ENCODE measurements at regions not wholly inside any gene's neighbourhood (a gene's known extent, or its start where the extent isn't known, plus 50 kb on each side); places are given as distances from the start of the nearest gene placed in this dataset.

DNA sequence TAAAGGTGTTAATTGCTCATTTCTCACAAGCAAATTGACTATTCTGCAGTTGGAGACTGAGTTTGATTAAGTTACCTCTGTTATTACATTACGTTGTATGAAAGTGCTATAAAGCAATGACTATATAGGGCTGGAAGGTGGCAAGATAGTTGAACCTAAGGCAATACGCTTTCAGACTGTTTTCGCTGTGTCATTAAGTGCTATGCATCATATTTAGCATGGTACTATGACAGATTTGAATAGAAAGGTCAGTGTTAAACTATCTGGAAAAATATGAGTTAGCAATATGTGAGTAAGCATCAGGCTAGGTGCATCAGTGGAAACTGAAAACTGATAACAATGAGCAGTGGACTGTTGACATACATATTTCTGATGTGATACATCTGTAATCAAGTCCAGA lies 206.0 kb upstream of the ARHGAP24 start:
- DNase-seq, result no peak

DNA sequence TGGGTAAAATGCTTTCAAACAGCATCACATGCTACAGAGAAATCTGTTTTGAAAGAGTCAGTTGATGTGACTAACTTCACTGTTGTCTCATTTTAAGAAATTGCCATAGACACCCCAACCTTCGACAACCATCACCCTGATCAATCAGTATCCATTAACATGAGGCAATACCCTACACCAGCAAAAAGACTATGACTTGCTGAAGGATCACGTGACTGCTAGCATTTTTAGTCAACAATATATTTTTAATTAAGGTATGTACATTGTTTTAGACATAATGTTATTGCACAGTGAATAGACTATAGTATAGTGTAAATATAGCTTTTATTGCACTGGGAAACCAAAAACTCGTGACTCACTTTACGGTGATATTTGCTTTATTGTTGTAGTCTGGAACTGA lies 200.0 kb upstream of the ARHGAP24 start:
- no peak for DNase-seq

DNA sequence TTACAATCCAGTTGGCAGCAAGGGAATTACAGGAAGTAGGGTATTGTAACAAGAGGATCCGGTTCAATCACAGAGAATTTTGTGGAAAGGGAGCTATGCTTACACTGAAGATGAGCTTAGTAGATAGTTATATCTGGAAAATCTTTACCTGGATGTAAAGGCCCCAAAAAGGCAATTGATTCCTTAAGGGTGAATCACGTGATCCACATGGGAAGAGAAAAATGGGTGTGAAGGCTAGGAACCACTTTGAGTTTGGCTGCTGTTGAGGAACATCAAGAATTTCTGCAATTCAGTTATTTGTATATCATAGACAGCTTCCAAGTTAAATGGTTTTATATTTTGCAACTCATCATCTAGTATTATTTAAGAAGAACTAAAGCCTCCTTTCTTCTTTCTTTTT lies 194.0 kb upstream of the ARHGAP24 start:
- no peak for DNase-seq

DNA sequence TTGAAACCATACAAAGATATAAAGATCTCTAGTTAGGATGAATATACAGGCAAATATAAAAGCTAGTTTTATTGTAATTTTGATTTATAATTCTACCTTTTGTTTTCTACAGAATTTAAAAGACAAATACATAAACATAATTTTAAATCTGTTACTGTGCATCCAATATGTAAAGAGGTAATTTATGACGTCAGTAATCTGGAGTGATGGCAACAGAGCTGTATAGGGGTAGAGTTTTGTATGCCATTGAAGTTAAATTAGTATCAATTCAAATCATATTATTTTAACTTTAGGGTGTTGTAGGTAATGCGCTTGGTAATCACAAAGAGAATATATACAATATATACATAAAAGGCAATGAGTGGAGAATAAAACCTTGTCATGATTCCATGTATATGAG lies 183.7 kb upstream of the ARHGAP24 start:
- no peak for DNase-seq

DNA sequence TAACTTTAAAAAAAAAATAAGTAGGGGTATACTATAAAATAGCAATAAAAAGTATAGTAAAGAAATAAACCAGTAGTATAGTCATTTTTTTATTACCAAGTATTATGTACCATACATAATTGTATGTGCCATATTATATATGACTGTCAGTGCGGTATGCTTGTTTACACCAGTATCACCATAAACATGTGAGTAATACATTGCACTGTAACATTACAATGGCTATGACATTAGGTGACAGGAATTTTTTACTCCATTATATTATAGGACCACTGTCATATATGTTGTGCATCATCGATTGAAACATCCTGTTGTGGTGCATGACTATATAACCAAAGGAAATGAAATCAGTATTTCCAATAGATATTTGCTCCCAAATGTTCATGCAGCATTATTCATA lies 176.9 kb upstream of the ARHGAP24 start:
- no peak for DNase-seq

DNA sequence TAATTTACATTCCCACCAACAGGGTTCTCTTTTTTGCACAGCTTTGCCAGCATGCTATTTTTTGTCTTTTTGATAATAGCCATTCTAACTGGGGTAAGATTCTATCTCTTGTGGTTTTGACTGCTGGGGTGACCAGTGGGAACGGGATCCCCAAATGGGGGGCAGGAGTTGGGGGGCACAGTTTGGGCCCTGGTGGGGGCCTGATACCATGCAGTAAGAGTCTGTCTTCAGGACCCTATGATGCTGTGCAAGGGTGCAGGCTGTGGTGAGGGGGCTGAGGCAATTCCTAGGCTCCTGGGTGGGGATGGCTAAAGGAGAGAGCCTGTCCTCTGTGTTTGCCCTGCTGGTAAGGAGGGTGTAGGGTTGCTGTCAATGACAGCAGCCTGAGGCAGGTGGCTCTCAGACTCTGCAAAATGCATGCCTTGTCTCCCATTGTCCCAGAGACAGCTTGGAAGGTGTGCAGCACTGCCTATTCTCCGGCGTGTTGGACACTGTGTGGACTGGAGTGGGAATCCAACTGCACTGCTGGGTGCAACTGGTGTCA lies 172.7 kb upstream of the ARHGAP24 start:
- no peak for DNase-seq

DNA sequence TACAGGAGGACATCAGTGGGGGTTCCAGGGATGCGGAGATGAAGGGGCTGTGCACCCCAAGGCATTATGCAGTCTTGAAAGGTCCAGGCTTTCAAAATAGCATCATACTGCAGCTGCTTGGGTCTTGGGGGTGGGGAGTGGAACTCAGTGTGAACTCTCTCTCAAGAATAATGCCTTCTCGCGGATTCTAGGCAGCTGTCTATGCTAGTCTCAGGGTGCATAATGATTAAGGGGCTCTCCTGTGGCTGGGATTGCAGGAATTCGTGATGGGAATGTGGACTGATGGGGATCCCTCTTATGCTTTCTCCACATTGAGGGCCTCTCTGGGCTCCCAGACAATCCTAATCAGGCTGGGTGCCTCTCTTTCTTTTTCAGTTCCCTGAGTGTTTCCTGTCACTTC lies 172.2 kb upstream of the ARHGAP24 start:
- DNase-seq, result no peak

DNA sequence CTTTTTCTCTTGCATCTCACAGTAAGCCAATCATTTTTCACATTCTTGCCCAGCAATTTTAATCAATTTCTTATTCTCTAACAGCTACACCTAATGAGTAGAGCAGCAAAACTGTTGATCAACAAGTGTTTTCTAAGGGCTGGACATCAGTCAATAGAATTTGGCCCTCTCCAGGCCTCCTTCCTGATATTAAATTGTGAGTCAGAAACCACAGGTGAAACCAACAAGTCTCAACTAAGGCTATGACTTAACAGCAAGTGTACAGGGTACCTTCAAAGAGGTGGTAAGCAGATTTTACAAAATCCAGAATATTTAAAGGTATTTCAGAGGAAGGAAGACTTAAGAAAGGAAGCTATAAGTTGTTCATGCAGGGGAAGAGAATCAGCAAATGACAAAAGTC lies 156.5 kb upstream of the ARHGAP24 start:
- DNase-seq, result no peak

DNA sequence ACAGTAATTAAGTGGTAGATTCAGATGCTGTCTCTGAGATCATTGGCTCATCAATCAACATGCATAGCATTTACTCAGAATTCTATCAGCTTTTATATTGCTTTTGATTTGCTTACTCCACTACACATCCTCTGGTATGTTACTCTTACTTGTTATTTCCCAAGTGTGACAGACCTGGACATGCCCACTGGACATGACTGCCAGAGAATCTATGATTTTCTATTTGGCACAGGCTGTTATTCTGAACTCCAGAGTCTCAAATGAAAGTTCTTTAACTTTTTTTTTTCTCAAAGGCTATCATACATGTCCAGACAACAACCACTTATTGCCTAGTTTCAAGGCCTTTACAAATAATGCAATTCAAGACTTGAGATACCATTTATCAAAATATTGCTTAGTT lies 116.1 kb upstream of the ARHGAP24 start:
- no peak for DNase-seq

DNA sequence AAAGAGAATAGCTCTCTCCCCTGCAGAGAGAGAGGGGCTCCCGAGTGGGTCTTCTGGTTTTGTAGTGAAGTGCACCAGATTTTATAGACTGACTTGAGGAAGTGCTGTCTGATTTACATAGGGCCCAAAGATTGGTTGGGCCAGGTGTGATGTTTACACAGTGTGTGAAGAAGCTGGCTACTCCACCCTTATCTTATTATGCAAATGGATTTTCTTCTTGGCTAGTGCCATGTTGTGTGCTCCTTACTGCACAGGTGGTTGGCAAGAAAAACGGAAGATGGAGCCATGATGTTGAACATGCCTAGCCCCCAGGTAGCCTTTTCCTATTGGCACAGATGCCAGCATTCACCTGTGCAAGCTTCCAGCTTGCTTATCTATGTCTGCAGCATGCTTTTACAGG lies 112.4 kb upstream of the ARHGAP24 start:
- no peak for DNase-seq

DNA sequence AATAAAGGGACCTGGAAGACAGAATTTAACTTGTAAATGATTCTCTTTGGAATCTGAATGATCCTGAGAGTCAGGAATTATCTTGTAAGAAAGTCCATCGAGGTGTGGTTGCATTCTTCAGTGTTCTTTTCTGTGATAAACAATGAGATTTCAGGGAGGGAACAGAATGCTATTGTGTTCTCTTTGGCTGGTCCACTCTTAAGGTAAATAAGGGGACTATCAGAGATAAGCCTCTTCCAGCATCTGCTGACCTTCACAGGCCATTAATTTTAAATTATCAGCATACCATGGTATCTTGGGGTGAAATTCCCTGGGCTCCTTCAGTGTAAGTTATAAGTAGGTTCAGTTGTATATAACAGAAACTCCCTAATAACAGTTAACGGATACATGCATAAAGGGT lies 107.1 kb upstream of the ARHGAP24 start:
- no peak for DNase-seq

DNA sequence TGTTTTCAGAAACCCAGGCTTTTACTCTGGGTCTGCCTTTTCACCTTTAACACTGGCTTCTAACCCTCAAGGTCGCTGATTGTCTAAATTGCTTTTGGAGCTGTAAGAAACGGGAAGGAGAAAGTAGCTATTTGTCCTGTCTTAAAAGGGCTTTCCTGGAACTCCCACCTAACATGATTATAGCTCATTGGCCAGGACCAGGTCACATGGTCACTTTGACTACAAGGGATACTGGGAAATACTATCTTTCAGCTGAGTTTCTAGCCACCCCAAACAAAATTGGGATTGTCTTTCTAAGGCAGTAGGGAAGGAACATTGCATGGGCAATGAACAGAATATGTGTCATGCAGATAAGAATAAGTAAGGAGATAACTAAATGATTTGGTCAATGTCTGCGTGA lies 106.7 kb upstream of the ARHGAP24 start:
- no peak for DNase-seq

DNA sequence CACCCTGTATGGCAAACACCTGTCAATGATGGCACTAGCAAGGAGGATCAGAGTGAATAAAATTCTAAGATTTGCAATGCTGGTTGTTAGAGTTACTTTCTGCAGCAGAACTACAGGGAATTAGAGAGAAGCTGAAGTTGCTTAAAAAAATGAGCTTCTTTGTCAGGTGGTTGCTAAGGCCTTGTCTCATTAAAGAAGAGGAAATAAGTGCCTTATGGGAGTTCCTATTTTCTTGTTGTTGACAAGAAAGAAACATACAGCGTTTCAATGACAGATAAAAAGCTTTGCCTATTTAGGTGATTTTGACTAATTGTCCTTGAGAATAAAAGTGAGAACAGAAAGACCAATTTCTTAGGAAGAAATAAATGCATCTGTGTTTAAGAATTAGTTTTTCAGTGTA lies 106.0 kb upstream of the ARHGAP24 start:
- no peak for DNase-seq

DNA sequence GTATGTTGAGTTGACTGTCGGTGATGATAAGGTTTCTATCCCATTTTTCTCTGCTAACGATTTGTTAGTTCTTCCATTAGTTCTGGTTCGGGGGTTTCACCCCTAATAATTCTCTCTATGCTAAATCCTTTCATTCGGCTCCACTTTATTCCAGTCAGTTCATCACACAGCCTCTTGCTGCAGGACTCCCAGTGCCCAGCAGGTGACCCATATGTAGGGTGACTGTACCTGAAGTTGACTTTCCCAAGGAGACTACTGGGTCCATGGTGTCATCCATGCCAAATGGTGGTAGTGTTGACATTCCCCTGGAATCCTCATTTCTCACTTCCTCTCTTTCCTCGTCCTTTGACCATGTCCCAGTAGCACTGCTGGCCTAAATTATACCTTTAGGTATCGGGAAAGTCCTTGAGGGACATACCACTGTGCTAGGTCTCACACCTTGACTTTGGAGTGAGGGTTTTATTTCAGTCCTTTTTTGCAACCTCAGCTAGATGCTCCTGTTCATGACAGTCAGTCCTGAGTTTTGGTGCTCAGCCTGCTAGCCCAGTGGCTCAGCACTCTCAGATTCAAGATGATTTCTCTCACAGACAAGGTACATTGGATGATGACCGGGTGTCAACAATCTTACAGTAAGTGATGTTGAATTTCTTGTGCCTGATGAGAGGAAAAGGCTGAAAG lies 105.1 kb upstream of the ARHGAP24 start:
- DNase-seq, result no peak

DNA sequence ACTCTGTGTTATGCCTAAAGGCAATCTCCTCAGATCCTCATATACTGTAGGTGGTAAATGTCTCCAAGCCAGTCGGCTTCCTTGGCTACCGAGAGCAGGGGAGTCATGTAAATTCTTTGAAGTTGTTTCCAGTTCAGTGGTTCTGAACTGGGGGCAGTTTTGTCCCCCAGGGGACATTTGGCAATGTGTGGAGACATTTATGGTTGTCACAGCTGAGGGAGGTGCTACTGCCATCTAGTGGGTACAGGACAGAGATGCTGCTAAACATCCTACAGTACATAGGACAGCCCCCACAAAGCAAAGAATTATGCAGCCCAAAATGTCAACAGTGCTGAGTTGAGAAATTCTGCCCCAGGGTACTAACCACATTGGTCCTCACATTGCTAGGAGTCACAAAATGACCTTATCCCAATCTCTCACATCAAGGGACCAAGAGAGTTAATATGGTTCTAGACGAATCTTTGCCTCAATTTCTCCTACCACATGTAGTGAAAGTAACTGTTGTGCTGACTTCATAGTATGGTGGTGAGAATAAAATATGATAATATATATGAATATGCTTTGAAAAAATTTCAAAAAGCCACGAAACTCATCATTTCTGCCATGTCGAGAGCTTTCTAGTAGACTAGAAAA lies 104.4 kb upstream of the ARHGAP24 start:
- DNase-seq, result no peak

DNA sequence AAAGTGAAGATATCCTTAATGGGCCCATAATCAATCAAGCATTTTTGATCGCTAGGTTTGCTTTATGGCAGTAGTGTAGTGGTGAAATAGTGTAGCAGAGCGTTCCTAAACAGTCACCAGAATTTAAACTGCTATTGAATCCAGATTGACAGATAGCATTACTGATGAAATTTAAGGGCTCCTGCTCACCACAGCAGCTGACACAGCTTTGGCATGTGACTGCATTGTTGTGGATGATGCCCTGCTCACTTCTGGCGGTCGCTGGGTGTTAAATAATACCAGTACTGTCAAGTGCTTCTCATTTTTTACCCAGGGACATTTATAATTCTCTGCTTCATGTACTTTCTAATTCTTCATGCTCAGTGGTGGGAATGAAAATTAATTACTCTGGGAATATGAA lies 102.0 kb upstream of the ARHGAP24 start:
- no peak for DNase-seq

DNA sequence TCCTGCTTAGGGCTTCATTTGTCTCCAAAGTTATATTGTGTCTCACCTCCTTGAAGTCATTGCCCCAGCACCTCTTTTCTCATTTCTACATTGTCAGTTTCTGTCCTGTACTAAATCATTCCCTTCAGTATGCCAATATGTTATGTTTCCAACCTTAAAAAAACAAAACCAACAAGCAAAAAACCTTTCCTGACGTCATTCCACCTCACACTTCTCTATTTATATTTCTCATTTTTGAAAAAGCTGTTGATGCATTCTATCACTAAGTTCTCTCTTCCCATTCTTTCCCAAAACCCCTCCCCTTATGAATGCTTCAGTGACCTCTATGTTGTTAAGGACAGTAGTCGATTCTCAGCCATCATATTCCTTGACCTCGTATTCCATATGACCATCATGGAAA lies 98.7 kb upstream of the ARHGAP24 start:
- DNase-seq, result no peak

DNA sequence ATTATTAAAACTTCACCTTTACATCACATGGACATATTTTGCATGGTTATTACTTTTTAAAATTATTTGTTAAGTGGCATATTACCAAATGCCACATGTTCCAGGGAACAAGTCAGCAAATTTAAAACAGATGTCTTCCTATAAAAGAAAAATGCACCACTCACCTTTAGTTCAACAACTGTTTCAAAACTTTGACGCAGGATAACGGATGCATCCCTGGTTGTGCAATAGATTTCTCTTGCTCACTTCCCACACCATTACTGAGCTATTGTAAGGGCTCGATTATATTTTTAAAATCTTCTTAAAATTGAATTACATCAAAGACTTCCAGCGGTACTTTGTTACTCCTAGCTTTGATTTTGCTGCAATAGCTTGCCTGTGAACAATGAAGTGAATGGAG lies 93.0 kb upstream of the ARHGAP24 start:
- no peak for DNase-seq

DNA sequence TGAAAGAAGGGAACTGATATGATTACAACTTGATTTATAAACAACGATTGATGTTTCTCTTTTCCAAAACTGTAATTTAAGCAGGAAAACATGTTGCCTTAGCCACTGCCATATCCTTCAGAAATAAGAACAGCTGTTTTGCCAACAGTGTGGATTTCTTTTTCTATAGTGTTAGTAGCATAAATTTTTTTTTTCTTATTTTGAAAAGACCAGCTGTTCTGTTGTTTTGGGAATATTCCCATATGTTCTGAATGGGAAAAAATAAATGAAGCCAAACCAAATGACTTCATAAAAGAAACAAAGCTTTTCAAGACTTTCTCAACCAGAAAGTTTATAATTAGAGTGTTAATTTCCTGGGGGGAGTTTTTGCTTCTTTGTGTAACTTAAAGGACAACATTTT lies 83.9 kb upstream of the ARHGAP24 start:
- DNase-seq, result no peak

DNA sequence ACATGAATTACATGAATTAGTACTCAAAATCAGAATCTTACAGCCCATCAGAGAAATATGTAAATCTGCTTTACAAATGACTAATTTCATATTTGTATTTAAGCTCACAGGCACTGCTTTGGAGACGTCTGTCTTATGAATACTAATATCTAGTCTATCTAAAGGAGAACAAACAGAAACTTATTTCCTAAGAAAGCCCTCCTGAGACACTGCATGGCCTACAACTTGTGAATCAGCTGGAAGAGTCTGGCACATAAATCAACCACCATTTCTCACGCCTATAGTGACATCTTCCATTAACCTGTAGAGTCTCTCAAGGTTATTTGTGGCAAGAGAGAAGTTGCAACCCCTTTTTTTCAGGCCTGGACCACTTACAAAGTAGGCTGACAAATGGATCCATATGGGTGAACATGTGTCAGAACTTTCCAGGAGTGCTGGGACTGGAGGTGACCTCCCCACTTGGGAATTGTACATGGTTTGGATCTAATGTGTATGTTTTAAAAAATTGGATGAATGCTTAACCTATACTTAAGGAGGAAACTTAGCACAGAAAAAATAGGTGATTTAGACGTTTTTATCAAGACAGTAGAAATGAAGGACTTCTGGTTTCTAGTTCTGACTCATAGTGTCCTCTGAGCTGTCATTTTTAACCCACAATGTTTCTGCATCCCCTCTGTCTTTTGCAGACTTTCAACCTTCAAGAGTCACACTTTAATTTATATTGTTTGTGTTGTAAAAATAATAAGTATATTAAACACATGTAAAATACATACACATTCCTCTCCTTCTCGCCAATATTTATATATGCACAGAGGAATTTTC lies 83.2 kb upstream of the ARHGAP24 start:
- no peak for DNase-seq

DNA sequence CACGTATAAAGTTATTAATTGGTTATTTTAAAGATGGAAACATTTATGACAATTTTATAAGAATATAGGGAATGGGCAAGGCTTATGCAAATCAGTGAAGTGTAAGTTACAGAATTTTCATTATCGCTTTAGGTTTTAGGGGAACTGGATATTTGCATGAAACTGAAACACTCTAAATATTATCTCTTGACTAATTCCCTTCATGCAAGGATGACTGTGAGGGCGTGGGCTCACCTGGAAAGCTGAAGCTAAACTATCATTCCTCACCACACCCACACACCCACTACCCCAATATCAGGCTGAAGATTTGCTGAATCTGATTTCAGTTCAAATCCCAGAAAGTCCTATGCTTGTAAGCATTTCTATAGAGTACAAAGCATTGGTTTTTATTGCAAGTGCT lies 81.7 kb upstream of the ARHGAP24 start:
- DNase-seq, result no peak

DNA sequence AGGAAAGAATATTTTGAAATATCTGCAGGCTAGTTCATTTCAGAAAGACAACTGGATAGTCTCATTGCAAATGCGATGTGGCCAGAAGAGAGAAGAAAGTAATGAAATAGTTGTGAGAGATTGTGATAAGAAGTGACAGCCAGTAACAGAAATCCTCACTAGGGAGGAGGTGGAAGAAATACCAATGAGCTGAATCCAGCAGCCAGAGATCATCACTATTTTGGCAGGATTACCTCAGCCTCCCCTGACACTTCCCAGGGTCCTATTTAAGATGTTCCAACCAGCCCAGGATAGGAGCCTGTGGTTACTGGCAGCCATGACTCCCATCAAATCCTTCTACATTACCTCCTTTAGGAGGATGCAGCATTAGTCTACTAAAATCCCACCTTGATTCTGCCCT lies 76.7 kb upstream of the ARHGAP24 start:
- DNase-seq, result no peak

DNA sequence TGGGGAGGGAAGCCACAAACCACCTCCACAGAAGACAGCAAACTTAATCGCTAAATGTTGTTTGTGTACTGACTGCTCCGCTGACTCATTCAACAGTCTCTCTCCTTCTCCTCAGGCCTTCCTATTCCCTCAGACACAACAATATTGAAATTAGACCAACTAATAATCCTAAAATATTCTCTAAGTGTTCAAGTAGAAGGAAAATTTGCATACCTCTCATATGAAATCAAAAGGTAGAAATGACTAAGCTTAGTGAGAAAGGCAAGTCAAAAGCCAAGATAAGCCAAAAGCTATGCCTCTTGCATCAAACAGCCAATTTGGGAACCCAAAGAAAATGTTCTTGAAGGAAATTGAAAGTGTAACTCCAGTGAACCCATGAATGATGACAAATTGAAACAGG lies 75.7 kb upstream of the ARHGAP24 start:
- no peak for DNase-seq

DNA sequence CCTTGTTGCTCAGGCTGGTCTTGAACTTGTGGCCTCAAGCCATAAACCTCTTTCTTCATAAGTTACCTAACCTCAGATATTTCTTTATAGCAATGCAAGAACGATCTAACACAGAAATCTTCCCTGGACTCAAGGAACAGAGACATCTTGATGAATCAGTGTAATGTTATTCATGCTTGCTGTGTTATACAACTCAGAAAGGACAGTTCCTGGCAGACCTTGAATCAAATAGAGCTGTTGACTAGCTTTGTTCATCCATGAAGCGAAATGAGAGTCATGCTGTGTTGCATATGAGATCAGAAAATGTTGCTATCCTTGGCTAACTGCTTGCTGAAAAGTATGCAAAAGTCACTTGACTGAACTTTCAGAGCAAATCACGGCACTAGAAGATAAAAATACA lies 72.6 kb upstream of the ARHGAP24 start:
- DNase-seq, result no peak

All from occipital lobe (tissue), 1 donor.